ENCODE measurements at regions not wholly inside any gene's neighbourhood (a gene's known extent, or its start where the extent isn't known, plus 50 kb on each side); places are given as distances from the start of the nearest gene placed in this dataset.

- TF ChIP-seq POLR2AphosphoS5 (IDR thresholded peaks at IDR 0.05; ENCODE audit: low read depth, low read length), result no peak
- TF ChIP-seq SIN3A (IDR thresholded peaks at IDR 0.05; ENCODE audit: borderline replicate concordance, insufficient read depth, low read length), result no peak
- no peak for TF ChIP-seq REST (IDR thresholded peaks at IDR 0.05; ENCODE audit: insufficient read depth in 1 of 2, low read depth in 2 of 2, low read length in 2 of 2)
Observed at GRCh38 chrX:124818764-124819163, 472.4 kb downstream of the SH2D1A start.
